ENCODE measurements at regions not wholly inside any gene's neighbourhood (a gene's known extent, or its start where the extent isn't known, plus 50 kb on each side); places are given as distances from the start of the nearest gene placed in this dataset.

- TF ChIP-seq EZH2phosphoT487 (IDR thresholded peaks at IDR 0.05; ENCODE audit: insufficient read depth, low read depth) (no peak), EZH2 (IDR thresholded peaks at IDR 0.05; ENCODE audit: insufficient read depth, poor library complexity, severe bottlenecking) (no peak)
Measured at GRCh38 chrX:82721891-82722290, 786.2 kb upstream of the POU3F4 start.

All from GM23248 (cell line).